ENCODE measurements at regions not wholly inside any gene's neighbourhood (a gene's known extent, or its start where the extent isn't known, plus 50 kb on each side); places are given as distances from the start of the nearest gene placed in this dataset.
"Not testable (repeated sequence)": the region's sequence is repeated elsewhere in the genome, so short reads cannot be mapped to it uniquely, and the experiment has no call there.

DNA sequence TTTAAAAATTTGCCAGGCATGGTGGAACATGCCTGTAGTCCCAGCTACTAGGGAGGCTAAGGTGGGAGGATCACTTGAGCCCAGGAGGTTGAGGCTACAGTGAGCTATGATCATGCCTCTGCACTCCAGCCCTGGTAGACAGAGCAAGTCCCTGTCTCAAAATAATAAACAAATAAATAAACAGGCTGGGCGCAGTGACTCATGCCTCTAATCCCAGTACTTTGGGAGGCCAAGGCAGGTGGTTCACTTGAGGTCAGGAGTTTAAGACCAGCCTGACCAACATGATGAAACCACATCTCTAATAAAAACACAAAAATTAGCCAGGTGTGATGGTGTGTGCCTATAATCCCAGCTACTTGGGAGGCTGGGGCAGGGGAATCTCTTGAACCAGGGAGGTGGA lies 183.0 kb downstream of the SKIDA1 start:
- not testable (repeated sequence) for TF ChIP-seq CTCF (conservative IDR thresholded peaks at IDR 0.05 in 1 of 2, IDR thresholded peaks at IDR 0.05 in 1 of 2; ENCODE audit: extremely low read depth in 1 of 2, insufficient read depth in 1 of 2, low read depth in 1 of 2, low read length in 2 of 2); EZH2 (IDR thresholded peaks at IDR 0.05; ENCODE audit: borderline replicate concordance, low read length)

Data from mammary epithelial cell (primary cell).